Activated naive CD4-positive, alpha-beta T cell treated with Interleukin-2 at 50 U/mL for 16 hours (primary cell): ENCODE measurements at regions not wholly inside any gene's neighbourhood (a gene's known extent, or its start where the extent isn't known, plus 50 kb on each side); places are given as distances from the start of the nearest gene placed in this dataset.
"Not testable (repeated sequence)": the region's sequence is repeated elsewhere in the genome, so short reads cannot be mapped to it uniquely, and the experiment has no call there.

ENCODE experiments used
- DNase-seq: peaks from one replicate; pipeline ENCODE4 v3.0.0-alpha.2; 2020

DNA sequence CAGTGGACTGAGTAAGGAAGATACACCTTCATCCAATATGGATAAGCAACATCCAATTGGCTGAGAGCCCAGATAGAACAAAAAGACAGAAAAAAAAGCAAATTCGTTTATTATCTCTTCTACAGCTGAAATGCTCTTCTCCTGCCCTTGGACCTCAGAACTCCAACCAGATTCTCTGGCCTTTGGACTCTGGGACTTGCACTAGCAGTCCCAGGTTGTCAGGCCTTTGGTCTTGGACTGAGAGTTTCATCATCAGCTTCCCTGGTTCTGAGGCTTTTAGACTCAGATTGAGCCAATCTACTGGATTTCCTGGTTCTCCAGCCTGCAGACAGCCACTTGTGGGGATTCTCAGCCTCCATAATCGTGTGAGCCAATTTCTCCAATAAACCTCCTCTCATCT lies 926.8 kb downstream of the PLA2G4A start:
- no peak for DNase-seq

DNA sequence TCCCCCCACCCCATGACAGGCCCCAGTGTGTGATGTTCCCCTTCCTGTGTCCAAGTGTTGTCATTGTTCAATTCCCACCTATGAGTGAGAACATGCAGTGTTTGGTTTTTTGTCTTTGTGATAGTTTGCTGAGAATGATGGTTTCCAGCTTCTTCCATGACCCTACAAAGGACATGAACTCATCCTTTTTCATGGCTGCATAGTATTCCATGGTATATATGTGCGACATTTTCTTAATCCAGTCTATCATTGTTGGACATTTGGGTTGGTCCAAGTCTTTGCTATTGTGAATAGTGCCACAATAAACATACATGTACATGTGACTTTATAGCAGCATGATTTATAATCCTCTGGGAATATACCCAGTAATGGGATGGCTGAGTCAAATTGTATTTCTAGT lies 927.9 kb downstream of the PLA2G4A start:
- not testable (repeated sequence) for DNase-seq

DNA sequence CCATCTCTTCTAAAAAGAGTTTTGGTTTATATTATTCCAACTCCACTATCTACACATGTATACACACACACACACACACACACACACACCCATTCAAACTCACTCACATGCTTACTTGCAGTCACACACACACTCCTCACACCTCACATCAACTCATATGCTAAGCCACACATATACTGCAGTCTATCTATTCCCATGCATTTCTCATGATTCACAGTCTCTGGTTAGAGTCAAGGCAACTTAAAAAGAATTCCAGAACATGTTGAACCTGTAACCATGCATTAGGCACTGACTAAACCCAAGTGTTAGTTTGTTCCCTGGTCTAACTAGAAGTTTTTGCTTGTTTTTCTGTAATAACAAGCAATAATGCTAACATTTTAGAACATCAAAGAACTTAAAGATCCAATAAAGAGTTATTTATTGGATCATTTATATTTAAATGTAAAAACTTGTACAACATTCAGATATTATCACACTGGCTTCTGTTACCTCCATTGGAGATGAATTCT lies 931.1 kb downstream of the PLA2G4A start:
- no peak for DNase-seq

DNA sequence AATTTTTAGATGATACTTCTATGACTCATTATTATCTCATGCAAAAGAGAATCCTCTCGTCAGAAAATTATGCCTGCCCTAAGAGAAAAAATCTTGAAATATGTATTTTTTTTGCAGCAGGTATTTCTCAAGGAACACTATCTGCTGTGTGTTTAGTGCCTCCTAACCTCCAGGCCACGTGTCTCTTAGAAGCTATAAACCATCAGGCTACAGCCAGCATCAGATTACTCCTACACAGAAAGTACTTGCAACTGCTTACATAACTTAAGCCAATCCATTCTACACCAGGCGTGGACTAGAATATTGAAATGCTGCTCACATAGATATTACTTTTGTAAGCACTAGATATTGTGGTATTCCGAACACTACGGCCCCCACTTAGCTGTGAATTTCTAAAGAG lies 933.4 kb downstream of the PLA2G4A start:
- no peak for DNase-seq

GRCh38 chr1:187763465-187763864 lies 934.7 kb downstream of the PLA2G4A start:
- DNase-seq: no peak

DNA sequence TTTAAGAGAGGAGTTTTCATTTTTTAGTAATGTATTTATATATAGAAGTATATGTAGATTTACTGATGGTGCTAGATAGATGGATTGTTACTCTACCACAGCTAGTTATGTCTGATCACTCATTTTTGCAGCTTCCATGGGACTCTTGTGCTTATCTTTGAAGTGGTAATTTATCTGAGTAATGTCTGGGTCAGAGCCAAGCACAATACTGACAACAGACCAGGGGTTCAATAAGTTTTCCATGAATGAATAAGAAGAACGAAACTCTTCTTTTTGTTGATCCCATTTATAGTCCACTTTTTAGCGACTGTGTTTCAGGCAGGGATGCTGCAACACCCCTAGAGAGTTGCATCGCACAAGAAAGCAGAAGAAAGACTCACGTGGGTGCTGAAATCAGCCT lies 935.2 kb downstream of the PLA2G4A start:
- DNase-seq: no peak

DNA sequence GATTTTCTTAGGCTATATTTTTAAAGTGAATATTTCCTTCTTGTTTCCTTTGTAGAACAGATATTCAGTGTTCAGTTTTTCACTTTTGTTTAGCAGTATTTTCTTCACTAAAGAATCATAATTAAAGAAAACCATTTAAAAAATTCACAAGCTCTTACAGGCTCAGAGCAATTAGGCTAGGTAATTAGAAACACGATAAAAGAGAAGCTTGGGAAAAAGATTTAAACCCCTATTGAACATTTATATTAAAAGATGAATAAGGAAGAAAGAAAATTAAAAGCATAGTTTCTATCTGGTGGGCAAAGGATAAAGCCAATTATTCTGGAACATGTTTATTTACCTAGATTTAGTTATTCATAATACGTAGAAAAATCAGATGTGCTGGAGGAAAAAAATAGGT lies 942.6 kb downstream of the PLA2G4A start:
- no peak for DNase-seq

- DNase-seq: no peak
Observed at GRCh38 chr1:187773168-187773567, 944.4 kb downstream of the PLA2G4A start.

GRCh38 chr1:187787736-187788135 lies 959.0 kb downstream of the PLA2G4A start:
- DNase-seq: no peak

DNA sequence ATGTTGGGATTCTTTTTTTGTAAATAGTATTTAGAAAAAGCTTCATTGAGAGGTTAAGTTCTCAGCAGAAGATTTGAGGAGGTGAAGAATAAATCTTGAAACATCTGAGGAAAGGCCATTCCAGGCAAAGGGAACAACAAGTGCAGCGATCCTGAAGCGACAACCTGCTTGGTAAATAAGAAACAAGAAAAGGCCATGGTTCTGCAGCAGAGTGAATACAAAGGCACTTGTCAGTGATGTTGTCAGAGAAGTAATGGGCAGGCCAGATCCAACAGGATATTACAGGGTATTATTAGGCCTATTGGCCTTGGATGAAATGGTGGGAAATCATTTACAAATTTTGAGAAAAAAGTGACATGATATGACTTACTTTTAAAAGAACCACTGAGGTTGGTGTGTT lies 960.0 kb downstream of the PLA2G4A start:
- no peak for DNase-seq

- no peak for DNase-seq
Observed at GRCh38 chr1:187790724-187791123, 962.0 kb downstream of the PLA2G4A start.

DNA sequence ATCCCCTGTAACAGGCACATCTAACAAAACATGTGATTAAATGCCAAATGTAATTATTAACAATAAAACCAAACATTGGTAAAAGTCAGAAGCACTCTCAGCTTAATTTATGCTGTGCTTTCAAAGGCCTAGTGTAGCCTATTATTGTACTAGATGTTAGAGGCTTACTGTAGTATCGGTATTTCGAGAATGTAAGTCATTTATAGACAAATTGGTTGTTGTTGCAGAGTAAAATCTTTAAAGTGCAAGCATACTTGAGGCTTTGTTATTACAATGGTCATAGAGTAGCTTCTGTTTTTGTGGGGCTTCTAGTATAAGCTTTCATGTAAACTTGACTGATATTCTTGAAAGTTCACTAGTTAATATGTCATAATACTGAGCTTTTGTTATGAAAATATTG lies 965.8 kb downstream of the PLA2G4A start:
- DNase-seq: no peak

DNA sequence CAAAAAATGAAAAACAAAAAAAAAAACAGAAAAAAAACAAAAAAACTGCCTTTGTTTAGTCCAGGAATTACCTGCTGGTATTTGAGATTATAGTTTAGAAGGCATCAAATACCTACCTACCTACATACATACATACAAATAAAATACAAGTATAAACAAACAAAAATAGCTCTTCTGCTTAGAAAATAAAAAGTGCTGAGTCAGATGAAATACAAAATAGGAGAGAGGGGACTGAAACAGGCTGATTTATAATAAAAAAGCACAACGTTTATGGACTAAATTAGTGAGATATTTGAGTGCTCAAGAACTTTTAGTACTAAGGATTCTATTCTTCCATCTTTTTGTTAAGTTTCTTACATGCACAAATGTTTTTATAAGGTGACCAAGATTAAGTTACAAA lies 980.8 kb downstream of the PLA2G4A start:
- no peak for DNase-seq

- no peak for DNase-seq
Observed at GRCh38 chr1:187816646-187817045, 987.9 kb downstream of the PLA2G4A start.

- no peak for DNase-seq
Observed at GRCh38 chr1:187817782-187818181, 989.0 kb downstream of the PLA2G4A start.

DNA sequence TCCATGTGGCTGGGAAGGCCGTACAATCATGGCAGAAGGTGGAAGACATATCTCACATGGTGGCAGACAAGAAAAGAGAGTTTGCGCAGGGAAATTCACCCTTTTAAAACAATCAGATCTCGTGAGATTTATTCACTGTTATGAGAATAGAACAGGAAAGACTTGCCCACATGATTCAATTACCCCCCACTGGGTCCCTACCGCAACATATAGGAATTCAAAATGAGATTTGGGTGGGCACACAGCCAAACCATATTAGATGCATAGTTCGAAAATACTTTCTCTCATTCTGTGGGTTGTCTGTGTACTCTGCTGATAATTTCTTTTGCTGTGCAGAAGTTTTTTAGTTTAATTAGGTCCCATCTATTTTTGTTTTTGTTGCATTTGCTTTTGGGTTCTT lies 990.3 kb downstream of the PLA2G4A start:
- no peak for DNase-seq

DNA sequence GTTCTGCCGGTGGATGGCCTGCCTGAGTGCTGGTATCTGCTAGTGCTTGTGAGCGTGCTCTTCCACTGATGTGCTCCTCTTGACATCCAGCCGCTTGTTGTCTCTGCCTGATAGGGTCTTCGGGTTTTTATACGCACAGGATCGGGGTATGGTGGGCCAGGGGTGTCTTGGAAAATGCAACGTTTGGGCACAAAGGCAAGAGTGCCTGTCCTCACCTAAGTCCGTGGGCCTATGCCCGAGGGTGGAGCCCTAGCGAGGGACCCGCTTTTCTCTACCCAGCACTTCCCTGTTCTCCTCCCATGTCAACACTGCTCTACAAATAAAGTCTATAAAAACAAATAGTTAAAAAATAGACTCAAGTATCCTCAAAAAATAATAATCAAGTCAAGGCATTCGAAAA lies 1007.8 kb downstream of the PLA2G4A start:
- DNase-seq: no peak

DNA sequence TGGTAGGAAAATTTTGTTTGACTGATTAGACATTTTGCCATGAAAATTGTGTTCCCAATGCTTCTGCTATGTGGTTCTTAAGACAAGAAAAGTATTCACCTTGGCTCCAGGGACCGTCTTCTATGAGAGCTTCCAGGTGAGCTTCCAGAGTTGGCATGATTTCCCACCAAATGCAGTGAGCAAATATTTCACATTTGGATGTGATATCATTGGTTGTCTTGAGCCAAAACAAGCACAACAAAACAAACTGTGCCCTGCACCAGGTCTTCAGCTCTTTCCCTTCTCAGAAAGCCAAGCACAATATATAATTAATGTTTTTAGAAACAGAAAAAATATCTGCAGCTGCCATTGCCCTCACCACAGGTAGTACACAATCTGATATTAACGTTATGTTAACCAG lies 1009.0 kb downstream of the PLA2G4A start:
- DNase-seq: no peak

GRCh38 chr1:187838335-187839293 lies 1009.9 kb downstream of the PLA2G4A start:
- no peak for DNase-seq

GRCh38 chr1:187839873-187840272 lies 1011.1 kb downstream of the PLA2G4A start:
- DNase-seq: no peak

DNA sequence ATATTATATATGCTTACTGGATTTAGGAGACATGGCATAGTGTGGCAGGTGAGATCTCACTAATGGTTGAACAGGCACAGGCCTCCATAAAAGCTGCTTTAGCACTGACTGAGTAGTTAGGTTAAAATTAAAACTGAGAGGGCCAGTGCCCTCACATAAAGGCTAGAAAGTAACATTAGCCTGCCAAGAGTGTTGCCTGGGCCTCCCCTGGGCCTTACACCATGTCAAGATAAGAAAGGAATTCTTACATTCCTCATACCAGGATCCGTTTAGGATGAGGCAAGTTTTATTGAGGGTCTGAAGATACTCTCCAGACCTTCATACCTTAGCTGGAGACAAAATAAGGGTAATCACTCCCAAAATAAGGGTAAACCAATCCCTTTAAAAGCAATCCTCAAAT lies 1011.8 kb downstream of the PLA2G4A start:
- no peak for DNase-seq

- no peak for DNase-seq
Observed at GRCh38 chr1:187842406-187843165, 1013.8 kb downstream of the PLA2G4A start.

GRCh38 chr1:187844313-187844712 lies 1015.6 kb downstream of the PLA2G4A start:
- DNase-seq: no peak

GRCh38 chr1:187847531-187847930 lies 1018.8 kb downstream of the PLA2G4A start:
- DNase-seq: no peak
